ENCODE measurements at regions not wholly inside any gene's neighbourhood (a gene's known extent, or its start where the extent isn't known, plus 50 kb on each side); places are given as distances from the start of the nearest gene placed in this dataset.
A peak's percentile ranks its signal among the peaks of the same experiment; 100 is the strongest.

DNA sequence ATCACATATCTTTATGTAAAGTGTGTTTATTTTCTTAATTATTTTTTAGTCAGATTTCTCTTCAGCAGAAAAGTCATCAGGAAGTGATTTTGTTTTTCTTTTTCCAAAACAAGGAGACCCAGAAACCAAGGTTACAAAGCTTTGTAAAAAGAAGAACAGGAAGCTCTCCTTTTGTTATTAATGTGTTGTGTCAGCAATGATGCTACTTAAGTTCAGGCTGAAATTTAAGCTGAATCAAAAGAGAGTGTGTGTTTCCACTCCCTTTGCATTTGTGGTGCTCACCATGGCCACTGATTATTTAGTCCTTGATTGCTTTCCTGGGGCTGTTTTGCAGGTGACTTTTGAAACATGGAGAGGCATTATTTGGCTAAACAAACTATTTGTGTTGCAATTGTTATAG lies 155.3 kb upstream of the ATP2B1 start:
- Histone ChIP-seq H3K27me3 (ENCODE audit: control insufficient read depth in 1 of 2, insufficient read depth in 2 of 2, low read length in 2 of 2) (no peaks in the 10 kb centered on the region), H3K4me3 (ENCODE audit: low read depth in 1 of 2, low read length in 2 of 2) (no peak overlapping the region), H3K27ac (ENCODE audit: low read depth in 2 of 2, low read length in 1 of 2) (no peak overlapping the region)

DNA sequence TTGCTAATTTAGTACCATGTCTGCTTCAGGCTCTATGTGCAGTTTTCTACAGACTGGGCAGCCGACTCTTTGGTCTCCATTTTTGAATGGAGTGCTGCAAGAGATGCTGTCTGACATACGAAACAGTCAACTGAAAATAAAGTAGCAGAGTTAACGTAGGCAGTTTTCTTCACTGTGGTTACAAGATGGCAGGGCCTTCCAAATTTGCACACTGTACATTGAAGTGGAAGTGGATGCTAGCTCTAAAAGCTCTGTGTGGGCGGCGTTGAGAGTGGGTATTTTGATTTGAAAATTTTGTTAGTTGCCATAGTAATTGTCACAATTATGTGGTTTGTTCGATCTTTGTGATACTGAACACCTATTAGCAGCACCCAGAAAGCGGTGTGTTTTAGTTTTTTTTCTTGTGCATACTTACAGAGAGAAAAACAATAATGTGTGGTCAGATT lies 154.9 kb upstream of the ATP2B1 start:
- Histone ChIP-seq H3K27ac (ENCODE audit: low read depth in 2 of 2, low read length in 1 of 2) (peak overlapping the region in 1 of 2 donors; percentile 34), H3K4me3 (ENCODE audit: low read depth in 1 of 2, low read length in 2 of 2) (no peak overlapping the region), H3K4me1 (ENCODE audit: control insufficient read depth in 2 of 2, insufficient read depth in 2 of 2, low read length in 1 of 2) (peaks cover 0 to 5% of the 10 kb centered on the region in 2 donors), H3K36me3 (ENCODE audit: control insufficient read depth in 2 of 2, insufficient read depth in 2 of 2, low read length in 1 of 2) (no peaks in the 10 kb centered on the region), H3K27me3 (ENCODE audit: control insufficient read depth in 1 of 2, insufficient read depth in 2 of 2, low read length in 2 of 2) (no peaks in the 10 kb centered on the region), H3K9me3 (ENCODE audit: control insufficient read depth in 2 of 2, insufficient read depth in 1 of 2, low read depth in 1 of 2, low read length in 1 of 2) (no peaks in the 10 kb centered on the region)
- 74 to 80% methylated on average over 7 of the region's 7 CpGs for WGBS, 2 donors

More for the DNA sequence above, 155.3 kb upstream of the ATP2B1 start:
- Histone ChIP-seq H3K36me3 (ENCODE audit: control insufficient read depth in 2 of 2, insufficient read depth in 2 of 2, low read length in 1 of 2) (no peaks in the 10 kb centered on the region), H3K4me1 (ENCODE audit: control insufficient read depth in 2 of 2, insufficient read depth in 2 of 2, low read length in 1 of 2) (peaks cover 0 to 5% of the 10 kb centered on the region in 2 donors), H3K9me3 (ENCODE audit: control insufficient read depth in 2 of 2, insufficient read depth in 1 of 2, low read depth in 1 of 2, low read length in 1 of 2) (no peaks in the 10 kb centered on the region)

DNA sequence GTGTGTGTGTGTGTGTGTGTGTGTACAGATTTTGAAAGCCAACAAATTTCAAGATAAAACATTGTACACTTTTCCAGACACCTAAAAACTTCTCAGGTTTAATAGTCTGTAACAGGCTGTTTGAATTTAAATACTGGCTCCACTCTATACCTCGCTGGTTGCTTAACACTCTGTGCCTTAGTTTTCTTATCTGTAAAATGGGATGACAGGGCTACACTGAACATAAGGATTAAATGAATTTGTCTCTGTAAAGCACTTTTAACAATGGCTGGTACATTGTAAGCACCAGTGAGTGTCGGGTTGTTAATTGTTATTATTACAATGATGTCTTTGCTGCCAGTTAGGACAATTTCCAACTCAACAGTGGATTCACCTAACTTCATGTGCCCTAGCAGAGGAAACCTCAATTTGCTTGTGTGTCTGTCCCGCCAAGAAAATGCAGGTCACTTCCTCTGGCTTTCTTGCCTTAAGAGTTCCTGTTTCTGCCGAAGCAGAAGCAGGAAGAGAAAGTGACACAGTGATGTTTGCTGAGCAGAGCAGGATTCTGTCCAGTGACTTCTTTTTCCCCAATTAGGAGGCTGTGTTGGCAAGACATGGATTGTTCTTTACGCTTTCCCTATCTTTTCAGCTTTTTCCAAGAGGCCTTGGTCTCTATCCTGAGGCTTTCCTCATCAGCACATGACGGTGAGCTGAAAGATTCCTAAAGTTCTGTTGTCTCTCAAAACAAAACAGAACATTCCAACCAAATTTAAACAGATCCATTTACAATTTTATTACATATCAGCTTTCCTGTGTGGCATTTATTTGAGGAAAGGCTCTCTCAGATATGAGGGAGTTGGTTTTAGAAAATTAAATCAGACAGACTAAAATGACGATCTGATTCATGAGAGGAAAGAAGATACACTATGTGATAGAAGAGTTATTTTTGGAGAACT lies 154.1 kb upstream of the ATP2B1 start:
- no peaks in the 10 kb centered on the region for H3K9me3 ChIP-seq (ENCODE audit: control insufficient read depth in 2 of 2, insufficient read depth in 1 of 2, low read depth in 1 of 2, low read length in 1 of 2)
- 54 to 56% methylated on average over 7 of the region's 7 CpGs for WGBS, 2 donors
- H3K36me3 ChIP-seq (ENCODE audit: control insufficient read depth in 2 of 2, insufficient read depth in 2 of 2, low read length in 1 of 2), result no peaks in the 10 kb centered on the region

DNA sequence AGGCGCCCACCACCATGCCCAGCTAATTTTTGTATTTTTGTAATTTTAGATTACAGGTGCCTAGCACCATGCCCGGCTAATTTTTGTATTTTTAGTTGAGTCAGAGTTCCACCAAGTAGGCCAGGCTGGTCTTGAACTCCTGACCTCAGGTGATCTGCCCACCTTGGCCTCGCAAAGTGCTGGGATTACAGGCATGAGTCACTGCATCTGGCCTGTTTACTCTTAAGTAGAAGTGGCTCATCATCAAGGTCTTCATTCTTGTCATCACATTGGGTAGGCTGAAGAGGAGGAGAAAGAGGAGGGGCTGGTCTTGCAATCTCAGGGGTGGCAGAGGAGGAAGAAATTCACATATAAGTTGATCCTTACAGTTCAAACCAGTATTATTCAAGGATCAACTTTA lies 152.4 kb upstream of the ATP2B1 start:
- H3K27ac ChIP-seq (ENCODE audit: low read depth in 2 of 2, low read length in 1 of 2), result no peak overlapping the region
- peaks cover 0 to 5% of the 10 kb centered on the region in 2 donors for H3K4me1 ChIP-seq (ENCODE audit: control insufficient read depth in 2 of 2, insufficient read depth in 2 of 2, low read length in 1 of 2)
- H3K36me3 ChIP-seq (ENCODE audit: control insufficient read depth in 2 of 2, insufficient read depth in 2 of 2, low read length in 1 of 2), result no peaks in the 10 kb centered on the region
- H3K27me3 ChIP-seq (ENCODE audit: control insufficient read depth in 1 of 2, insufficient read depth in 2 of 2, low read length in 2 of 2), result no peaks in the 10 kb centered on the region
- H3K4me3 ChIP-seq (ENCODE audit: low read depth in 1 of 2, low read length in 2 of 2), result no peak overlapping the region
- WGBS, 2 donors, result 70 to 82% methylated on average over 3 of the region's 3 CpGs
- H3K9me3 ChIP-seq (ENCODE audit: control insufficient read depth in 2 of 2, insufficient read depth in 1 of 2, low read depth in 1 of 2, low read length in 1 of 2), result no peaks in the 10 kb centered on the region

More for the DNA sequence above, 154.1 kb upstream of the ATP2B1 start:
- peak overlapping the region in 1 of 2 donors; percentile 34 for H3K27ac ChIP-seq (ENCODE audit: low read depth in 2 of 2, low read length in 1 of 2)
- no peak overlapping the region for H3K4me3 ChIP-seq (ENCODE audit: low read depth in 1 of 2, low read length in 2 of 2)
- H3K27me3 ChIP-seq (ENCODE audit: control insufficient read depth in 1 of 2, insufficient read depth in 2 of 2, low read length in 2 of 2), result no peaks in the 10 kb centered on the region
- peaks cover 0 to 5% of the 10 kb centered on the region in 2 donors for H3K4me1 ChIP-seq (ENCODE audit: control insufficient read depth in 2 of 2, insufficient read depth in 2 of 2, low read length in 1 of 2)

DNA sequence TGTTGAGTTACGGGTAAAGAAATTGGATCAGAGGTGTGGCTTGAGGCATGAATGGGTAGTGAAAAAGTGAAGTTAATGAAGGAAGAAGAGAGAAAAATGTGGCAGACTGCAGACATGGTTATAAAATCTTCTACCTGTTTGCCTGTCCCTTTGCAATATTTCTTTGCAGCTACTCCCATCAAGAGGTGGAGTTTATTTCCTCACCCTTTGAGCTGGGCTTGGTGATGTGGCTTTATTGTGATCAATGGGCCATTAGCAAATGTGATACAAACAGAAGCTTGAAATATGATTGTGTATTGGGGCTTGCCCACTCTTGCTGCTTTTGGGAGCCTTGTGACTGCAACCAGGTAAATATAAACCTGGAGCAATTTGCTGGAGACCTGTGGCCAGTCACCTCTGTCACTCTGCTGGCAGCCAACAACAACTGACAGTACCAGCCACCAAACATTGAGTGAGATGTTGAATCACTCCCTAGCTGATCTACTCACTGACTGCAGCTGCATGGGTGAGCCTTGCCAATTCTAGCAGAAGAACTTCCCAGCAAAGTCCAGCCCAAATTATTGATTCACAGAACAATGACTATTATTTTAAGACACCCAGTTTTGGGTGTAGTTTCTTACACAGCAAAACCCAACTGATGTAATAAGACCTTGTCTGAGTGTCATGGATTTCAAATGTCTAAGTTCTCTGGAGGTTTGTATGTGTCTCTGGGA lies 151.0 kb upstream of the ATP2B1 start:
- no peaks in the 10 kb centered on the region for H3K36me3 ChIP-seq (ENCODE audit: control insufficient read depth in 2 of 2, insufficient read depth in 2 of 2, low read length in 1 of 2)
- H3K27ac ChIP-seq (ENCODE audit: low read depth in 2 of 2, low read length in 1 of 2), result no peak overlapping the region
- H3K4me3 ChIP-seq (ENCODE audit: low read depth in 1 of 2, low read length in 2 of 2), result no peak overlapping the region
- no peaks in the 10 kb centered on the region for H3K9me3 ChIP-seq (ENCODE audit: control insufficient read depth in 2 of 2, insufficient read depth in 1 of 2, low read depth in 1 of 2, low read length in 1 of 2)
- H3K4me1 ChIP-seq (ENCODE audit: control insufficient read depth in 2 of 2, insufficient read depth in 2 of 2, low read length in 1 of 2), result peaks cover 0 to 5% of the 10 kb centered on the region in 2 donors
- WGBS, 2 donors, result 0 to 14% methylated on average over 1 of the region's 1 CpG
- no peaks in the 10 kb centered on the region for H3K27me3 ChIP-seq (ENCODE audit: control insufficient read depth in 1 of 2, insufficient read depth in 2 of 2, low read length in 2 of 2)

DNA sequence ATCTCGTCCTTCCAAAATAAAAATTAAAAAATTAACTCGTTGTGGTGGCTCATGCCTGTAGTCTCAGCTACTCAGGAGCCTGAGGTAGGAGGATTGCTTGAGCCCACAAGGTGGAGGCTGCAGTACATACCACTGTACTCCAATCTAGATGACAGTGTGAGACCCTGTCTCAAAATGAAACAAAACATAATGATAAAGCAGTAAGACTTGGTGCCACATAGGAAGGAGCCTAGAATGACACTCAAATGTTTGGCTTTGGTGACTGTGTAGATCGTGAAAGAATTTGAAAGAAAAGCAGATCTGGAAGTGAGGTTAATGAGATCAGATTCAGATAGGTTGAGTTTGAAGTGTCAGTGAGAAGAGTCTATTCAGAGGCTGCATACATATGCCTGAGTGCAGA lies 150.1 kb upstream of the ATP2B1 start:
- Histone ChIP-seq H3K9me3 (ENCODE audit: control insufficient read depth in 2 of 2, insufficient read depth in 1 of 2, low read depth in 1 of 2, low read length in 1 of 2) (no peaks in the 10 kb centered on the region), H3K4me3 (ENCODE audit: low read depth in 1 of 2, low read length in 2 of 2) (no peak overlapping the region), H3K4me1 (ENCODE audit: control insufficient read depth in 2 of 2, insufficient read depth in 2 of 2, low read length in 1 of 2) (peaks cover 0 to 5% of the 10 kb centered on the region in 2 donors), H3K27me3 (ENCODE audit: control insufficient read depth in 1 of 2, insufficient read depth in 2 of 2, low read length in 2 of 2) (no peaks in the 10 kb centered on the region), H3K36me3 (ENCODE audit: control insufficient read depth in 2 of 2, insufficient read depth in 2 of 2, low read length in 1 of 2) (no peaks in the 10 kb centered on the region), H3K27ac (ENCODE audit: low read depth in 2 of 2, low read length in 1 of 2) (no peak overlapping the region)
- 87 to 93% methylated on average over 3 of the region's 3 CpGs for WGBS, 2 donors

DNA sequence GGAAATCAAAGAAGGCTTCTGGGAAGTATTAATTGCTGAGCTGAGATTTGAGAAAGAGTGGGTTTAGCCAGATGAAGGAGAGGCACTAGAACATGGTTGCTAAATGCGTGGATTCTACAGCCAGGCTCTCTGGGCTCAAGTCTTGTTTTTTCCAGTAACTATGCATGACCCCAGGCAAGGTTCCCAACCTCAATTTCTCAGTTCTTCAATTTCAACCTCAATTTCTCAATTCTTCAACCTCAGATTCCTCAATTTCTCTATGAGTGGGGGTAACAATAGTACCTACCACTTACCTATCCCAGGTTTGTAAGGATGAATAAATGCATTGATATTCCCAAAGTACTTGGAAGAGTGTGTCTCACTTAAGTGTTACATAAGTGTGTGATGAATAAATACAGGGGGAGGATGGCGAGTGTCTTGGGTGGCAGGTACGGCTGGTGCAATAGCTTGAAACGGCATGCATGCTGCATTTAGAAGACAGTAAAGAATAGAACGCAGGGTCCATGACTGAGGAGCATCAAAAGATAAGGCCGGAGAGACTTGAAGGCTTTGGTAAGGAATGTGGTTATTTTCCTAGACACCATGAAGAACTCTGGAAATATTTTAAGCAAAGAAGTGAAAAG lies 149.1 kb upstream of the ATP2B1 start:
- Histone ChIP-seq H3K36me3 (ENCODE audit: control insufficient read depth in 2 of 2, insufficient read depth in 2 of 2, low read length in 1 of 2) (no peaks in the 10 kb centered on the region), H3K27ac (ENCODE audit: low read depth in 2 of 2, low read length in 1 of 2) (no peak overlapping the region), H3K9me3 (ENCODE audit: control insufficient read depth in 2 of 2, insufficient read depth in 1 of 2, low read depth in 1 of 2, low read length in 1 of 2) (no peaks in the 10 kb centered on the region), H3K4me1 (ENCODE audit: control insufficient read depth in 2 of 2, insufficient read depth in 2 of 2, low read length in 1 of 2) (peaks cover 0 to 4% of the 10 kb centered on the region in 2 donors), H3K4me3 (ENCODE audit: low read depth in 1 of 2, low read length in 2 of 2) (no peak overlapping the region), H3K27me3 (ENCODE audit: control insufficient read depth in 1 of 2, insufficient read depth in 2 of 2, low read length in 2 of 2) (no peaks in the 10 kb centered on the region)
- WGBS, 2 donors, result 87 to 95% methylated on average over 6 of the region's 6 CpGs

DNA sequence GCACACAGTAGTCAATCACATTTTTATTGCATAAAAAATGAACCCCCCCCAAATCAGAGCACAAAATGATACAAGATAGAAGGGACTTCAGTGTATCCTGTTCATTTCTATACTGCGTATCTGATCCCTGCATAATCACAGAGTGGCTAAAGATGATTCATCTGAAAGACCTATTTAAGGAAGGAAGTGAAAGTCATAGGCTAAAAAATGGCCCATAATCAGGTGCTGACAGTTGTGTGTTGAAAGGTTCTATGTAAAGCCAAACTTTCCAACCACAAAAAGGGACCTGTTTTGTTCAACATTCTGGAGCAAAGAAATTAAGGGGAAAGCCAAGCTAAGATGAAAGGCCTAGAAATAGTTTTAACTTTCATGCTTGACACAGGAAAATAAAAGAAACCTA lies 147.8 kb upstream of the ATP2B1 start:
- Histone ChIP-seq H3K4me1 (ENCODE audit: control insufficient read depth in 2 of 2, insufficient read depth in 2 of 2, low read length in 1 of 2) (peaks cover 0 to 3% of the 10 kb centered on the region in 2 donors), H3K27ac (ENCODE audit: low read depth in 2 of 2, low read length in 1 of 2) (no peak overlapping the region), H3K36me3 (ENCODE audit: control insufficient read depth in 2 of 2, insufficient read depth in 2 of 2, low read length in 1 of 2) (no peaks in the 10 kb centered on the region), H3K4me3 (ENCODE audit: low read depth in 1 of 2, low read length in 2 of 2) (no peak overlapping the region), H3K27me3 (ENCODE audit: control insufficient read depth in 1 of 2, insufficient read depth in 2 of 2, low read length in 2 of 2) (no peaks in the 10 kb centered on the region), H3K9me3 (ENCODE audit: control insufficient read depth in 2 of 2, insufficient read depth in 1 of 2, low read depth in 1 of 2, low read length in 1 of 2) (no peaks in the 10 kb centered on the region)
- WGBS, 2 donors, result 59 to 66% methylated on average over 1 of the region's 1 CpG

DNA sequence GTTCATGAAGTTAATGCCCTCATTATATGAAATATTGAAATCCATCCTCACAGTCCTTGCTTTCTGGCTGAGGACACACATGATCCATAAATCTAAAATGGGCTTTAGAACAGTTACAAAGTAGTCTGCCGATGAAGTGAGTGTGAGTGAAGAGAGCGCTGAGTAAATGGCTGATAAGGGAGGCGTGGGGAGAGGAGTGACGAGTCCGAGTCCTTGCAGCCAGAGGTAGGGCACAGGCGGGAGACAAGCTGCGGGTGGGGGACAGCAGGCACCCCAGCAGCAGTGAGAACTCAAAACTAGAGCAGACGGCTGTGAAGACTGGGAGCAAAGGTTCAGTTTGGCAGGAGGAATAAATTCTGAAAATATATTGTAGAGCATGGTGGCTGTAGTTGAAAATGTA lies 140.1 kb upstream of the ATP2B1 start:
- Histone ChIP-seq H3K27me3 (ENCODE audit: control insufficient read depth in 1 of 2, insufficient read depth in 2 of 2, low read length in 2 of 2) (no peaks in the 10 kb centered on the region), H3K4me1 (ENCODE audit: control insufficient read depth in 2 of 2, insufficient read depth in 2 of 2, low read length in 1 of 2) (no peaks in the 10 kb centered on the region), H3K4me3 (ENCODE audit: low read depth in 1 of 2, low read length in 2 of 2) (no peak overlapping the region), H3K36me3 (ENCODE audit: control insufficient read depth in 2 of 2, insufficient read depth in 2 of 2, low read length in 1 of 2) (no peaks in the 10 kb centered on the region), H3K27ac (ENCODE audit: low read depth in 2 of 2, low read length in 1 of 2) (no peak overlapping the region), H3K9me3 (ENCODE audit: control insufficient read depth in 2 of 2, insufficient read depth in 1 of 2, low read depth in 1 of 2, low read length in 1 of 2) (no peaks in the 10 kb centered on the region)
- WGBS, 2 donors, result 72 to 91% methylated on average over 8 of the region's 8 CpGs
